HS-5 (cell line): ENCODE measurements at regions not wholly inside any gene's neighbourhood (a gene's known extent, or its start where the extent isn't known, plus 50 kb on each side); places are given as distances from the start of the nearest gene placed in this dataset.
"Not testable (repeated sequence)": the region's sequence is repeated elsewhere in the genome, so short reads cannot be mapped to it uniquely, and the experiment has no call there.

Experiments used
- DNase-seq: peaks from one replicate; pipeline ENCODE4 v3.0.0-alpha.2; 2012; ENCODE audit warnings: low read depth

DNA sequence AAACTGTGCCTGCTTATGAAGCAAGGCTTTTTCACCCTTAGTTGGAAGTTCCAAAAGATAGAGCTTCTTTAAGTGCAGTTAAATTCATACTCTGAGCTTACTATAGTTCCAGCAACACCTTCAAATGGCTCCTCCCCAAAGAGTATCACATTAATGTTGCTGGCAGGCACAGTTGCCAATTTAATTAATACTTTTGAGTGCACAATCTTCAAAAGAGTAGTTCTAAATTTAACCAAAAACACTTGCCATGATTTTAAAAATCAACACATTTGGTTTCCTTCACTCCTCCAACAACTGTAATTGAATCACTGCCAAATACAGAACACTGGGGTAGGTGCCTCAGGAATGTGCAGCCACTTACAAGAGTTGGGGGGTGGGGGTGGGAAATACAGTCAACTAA, 150.6 kb upstream of the UBE2E3 start:
- DNase-seq = no peak

DNA sequence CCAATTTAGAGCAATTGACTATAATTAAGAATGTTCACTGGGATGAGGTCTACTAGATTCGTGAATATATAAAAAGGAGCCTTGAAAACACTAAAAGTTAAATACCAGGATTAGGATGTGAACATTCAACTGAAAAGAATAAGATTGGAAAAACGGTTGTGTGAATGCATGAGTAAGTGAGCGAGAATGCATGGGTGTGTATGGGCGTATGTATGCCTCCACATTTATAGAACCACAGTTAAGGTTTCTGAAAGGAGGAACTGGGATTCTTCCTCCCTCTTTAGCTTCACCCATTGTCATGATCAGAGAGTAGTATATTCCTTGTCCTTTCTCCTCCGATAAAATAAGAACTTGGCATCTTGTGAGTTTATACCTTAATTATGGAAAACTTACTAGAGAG, 151.1 kb upstream of the UBE2E3 start:
- DNase-seq = no peak

DNA sequence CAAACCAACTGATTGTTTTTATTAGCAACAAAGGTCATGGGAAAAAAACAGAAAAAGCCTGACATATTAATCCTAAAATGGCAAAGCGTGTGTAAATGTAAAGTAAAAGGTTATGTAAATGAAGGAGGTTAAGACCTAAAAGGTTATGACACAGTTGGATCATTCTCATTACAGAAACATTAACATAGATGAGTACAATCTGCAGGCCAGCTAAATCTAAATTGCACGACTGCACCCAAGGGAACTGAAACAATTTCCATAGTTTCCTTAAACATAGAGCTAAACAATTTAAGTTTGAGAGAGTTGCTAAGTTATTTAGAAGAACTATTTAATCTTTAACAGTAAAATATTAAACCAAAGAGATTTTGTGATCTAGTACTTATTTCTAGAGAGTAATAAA, 151.6 kb upstream of the UBE2E3 start:
- no peak for DNase-seq

DNA sequence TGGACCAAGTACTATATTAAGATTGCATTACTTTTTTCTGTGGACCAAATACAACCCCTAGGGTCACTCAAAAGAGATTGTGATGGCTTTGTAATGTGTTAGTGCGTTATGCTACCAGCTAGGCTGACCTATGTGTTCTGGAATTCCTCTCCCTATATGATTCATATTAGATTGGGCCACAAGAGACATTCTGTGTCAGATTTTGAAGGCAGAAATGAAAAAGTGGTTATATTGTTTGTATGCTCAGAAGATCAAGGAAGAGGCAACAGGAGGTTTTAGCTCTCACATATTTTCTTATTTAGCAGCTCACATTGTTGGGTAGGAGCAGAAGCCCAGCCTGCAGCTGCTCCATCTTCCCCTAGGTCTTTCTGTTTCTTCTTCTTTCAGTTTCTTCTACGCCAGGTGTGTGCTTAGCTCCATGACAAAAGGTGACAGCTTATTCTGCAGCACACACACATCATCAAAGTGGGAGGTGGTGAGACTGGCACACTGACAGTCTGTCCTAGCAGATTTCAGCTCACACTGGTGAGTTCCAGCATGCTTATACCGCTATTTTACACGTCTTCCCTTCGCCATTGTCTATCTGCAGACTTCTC, 156.8 kb upstream of the UBE2E3 start:
- peak; percentile 62 for DNase-seq

DNA sequence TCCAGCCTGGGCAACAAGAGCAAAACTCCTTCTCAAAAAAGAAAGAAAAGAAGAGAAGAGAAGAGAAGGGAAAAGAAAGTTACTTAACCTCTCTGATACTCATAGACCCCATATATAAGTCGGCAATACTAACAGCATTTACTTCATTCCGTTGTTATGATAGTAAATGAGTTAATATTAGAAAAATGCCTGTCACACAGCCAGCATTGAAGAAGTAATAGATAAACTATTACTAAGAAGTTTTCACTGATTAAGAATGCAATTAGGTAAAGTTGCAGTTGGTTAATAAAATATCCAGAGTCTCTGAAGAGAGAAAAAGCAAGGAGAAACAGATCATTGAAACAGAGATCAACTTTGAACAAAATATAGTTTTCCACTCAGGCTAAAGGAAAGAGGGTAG, 161.3 kb upstream of the UBE2E3 start:
- DNase-seq = no peak

DNA sequence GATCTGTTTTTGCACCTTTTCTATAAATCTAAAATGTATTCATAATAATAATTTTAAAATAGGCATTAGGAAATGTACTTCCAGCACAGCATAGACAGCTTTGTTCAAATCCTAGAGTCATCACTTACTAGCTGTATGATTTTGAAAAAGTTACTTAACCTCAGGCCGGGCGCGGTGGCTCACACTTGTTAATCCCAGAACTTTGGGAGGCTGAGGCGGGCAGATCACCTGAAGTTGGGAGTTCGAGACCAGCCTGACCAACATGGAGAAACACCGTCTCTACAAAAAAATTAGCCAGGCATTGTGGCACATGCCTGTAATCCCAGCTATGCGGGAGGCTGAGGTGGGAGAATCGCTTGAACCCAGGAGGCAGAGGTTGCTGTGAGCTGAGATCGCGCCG, 161.7 kb upstream of the UBE2E3 start:
- DNase-seq = not testable (repeated sequence)

DNA sequence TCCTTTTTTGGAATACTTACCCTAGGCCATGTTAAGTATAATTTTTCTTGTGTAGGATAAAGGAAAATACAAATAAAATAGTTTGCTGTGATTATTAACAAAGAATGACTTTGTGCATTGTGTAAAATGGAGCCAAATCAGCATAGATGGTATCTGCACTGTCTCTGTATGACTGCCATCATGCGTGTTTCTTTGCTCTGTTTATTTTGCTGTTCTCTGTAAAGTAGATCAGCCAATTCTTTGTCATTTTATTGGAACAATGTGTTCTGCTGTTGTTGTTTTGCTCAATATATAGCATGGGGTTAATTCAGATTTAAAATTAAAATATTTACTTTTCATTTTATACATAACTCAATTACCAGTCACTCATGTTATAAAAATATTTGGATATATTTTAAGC, 181.3 kb upstream of the UBE2E3 start:
- no peak for DNase-seq

DNA sequence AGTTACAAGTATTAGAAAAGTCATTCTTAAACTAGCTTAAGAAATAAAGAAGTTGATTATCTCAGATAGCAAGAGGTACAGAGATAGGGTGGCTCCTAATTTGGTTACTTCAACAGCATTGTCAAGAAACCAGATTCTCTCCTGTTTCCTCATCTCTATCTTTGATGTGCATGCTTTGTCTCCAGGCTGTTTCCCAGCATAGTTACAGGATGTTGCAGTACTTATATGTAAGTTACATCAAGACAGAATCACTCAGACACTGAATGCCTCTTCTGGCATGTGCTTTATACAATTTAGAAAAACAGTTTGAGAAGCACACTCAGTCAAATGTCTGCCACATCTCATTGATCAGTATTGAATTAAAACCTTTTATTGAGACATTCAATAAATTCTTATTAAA, 189.5 kb upstream of the UBE2E3 start:
- DNase-seq = no peak

DNA sequence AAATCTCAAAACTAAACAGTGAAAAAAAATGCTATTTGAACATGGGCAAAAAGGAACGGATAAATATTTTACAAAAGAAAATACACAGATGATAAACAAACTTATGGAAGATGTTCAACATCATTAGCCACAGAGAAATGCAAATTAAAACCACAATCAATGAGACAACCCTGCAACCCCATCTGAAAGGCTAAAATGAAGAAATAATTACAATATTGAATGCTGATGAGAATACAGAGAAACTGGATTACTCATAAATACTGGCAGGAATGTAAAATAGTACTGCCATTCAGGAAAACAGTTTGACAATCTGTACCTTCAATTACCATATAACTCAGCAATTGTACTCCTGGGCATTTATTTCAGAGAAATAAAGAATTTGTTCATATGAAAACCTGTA, 193.1 kb upstream of the UBE2E3 start:
- DNase-seq = no peak

DNA sequence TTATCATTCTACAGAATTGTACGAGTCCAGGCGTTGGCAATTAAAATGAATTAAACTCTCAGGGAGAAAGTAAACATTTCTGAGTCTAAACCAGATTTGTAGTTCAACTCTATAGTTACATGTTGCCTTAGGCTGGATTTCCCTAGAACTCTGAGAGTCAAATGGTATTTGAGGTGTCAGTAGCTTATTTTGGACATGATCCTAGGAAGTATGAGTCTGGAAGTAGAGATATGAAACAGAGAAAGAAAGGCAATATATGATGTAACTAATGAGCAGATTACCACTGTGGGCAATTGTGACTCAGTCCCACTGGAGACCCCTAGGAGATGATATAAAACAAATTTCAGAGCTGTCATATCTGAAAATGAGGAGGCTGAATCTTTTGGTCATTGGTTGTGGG, 199.1 kb upstream of the UBE2E3 start:
- DNase-seq = no peak

DNA sequence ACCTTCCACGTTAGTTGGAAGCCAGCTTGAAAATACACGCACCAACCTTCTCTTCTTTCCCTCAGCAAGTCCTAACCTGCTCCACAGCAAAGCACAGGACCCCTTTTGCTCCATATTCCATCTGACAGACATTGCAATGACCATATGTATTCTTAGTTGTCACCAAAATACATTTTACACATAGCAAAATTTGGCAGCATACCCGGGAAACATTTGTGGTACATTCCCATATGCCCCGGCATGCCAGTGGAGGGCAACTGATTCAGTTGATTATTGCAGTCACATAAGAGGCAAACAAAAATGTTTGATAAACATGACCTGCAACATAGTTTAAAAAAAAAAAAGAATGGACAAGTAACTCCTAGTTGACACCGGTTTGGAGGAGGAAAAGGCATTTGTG, 202.1 kb upstream of the UBE2E3 start:
- no peak for DNase-seq

DNA sequence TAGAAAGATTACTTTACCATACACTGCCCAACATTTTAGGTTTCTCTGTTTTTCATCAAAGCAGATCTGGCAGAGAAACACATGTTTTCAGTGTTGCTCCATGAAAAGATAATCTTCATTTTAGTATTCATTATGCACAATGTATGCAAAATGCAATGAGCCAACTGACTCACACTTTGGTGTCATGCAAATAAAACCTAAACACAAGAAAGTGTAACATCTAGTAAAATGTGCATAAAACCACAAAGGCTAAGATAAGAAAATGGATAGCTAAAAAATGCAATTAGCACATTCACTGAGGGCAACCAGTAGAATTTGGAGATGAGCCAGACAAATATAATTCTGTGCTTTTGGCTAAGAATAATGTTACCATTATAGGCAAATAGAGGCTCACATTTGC, 203.5 kb upstream of the UBE2E3 start:
- DNase-seq = peak; percentile 2

DNA sequence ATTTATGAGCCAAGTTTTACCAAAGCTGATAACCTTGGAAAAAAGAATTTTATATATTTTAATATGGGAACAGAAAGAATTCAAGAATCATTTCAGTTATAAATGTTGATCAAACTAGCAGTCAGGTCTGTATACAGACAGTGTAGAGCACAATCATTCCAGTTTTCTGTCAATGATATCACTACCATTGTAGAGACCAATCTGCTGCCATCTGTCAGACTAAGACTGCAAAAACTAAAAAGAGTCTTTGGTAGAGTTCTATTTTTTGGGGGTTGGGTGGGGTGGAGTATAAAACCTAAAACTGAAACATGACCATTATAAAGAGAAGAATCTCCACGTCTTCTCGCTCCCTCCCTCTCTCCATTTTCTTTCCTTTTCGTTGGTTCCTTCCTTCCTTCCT, 204.7 kb upstream of the UBE2E3 start:
- no peak for DNase-seq

DNA sequence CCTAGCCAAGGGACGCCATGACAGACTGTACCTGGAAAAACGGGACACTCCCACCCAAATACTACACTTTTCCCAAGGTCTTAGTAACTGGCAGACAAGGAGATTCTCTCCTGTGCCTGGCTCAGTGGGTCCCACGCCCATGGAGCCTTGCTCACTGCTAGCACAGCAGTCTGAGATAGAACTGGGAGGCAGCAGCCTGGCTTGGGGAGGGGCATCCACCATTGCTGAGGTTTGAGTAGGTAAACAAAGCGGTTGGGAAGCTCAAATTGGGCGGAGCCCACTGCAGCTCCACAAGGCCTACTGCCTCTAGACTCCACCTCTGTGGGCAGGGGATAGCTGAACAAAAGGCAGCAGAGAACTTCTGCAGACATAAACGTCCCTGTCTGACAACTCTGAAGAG, 215.1 kb upstream of the UBE2E3 start:
- DNase-seq = not testable (repeated sequence)

DNA sequence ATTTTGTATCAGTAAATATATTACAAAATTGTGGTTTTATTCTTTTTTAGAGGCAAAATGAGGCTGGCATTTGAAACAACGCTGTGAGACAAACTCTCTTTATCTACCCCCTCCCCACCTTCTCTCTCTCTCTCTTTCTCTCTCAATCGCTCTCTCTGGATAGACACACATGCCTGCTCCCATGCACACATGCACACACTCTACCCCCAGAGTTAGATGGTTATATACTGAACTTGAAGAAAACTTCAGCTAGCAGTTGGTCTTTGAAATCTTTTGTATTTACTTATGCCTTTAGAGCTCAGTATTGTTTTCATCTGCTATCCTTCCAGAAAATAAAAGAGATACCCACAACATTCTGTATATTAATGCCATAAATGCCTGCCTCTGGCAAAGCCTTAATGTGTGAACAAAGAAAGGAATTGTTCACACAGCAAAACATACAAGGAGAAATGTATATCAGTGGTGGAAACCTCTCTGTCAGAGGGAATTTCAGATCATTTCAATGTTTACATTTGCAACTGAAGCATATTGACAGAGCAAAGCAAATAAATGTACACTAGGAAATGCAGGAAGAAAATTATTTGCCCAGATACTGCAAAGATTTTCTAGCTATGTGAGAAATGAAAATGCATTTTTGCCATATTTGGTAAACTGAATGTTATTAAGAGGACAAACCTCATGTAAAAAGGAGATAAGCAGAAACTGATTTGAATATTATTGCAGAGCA, 217.0 kb upstream of the UBE2E3 start:
- DNase-seq = no peak

DNA sequence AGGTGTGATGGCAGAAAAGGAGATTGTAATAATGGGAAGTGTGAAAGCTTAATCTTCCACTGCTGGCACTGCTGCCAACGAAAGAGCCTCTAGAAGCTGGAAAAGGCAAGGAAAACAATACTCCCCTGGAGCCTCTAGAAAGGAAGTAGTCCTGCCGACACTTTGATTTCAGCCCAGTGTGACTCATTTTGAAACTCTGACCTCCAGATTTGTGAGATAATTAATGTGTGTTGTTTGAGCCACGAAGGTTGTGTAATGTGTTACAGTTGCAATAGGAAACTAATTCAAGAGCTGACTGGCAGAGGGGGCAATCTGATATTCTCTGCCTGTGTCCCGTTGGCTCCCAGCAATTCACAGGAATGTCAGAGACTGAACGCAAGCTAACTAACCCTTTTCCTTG, 219.2 kb upstream of the UBE2E3 start:
- peak; percentile 37 for DNase-seq

DNA sequence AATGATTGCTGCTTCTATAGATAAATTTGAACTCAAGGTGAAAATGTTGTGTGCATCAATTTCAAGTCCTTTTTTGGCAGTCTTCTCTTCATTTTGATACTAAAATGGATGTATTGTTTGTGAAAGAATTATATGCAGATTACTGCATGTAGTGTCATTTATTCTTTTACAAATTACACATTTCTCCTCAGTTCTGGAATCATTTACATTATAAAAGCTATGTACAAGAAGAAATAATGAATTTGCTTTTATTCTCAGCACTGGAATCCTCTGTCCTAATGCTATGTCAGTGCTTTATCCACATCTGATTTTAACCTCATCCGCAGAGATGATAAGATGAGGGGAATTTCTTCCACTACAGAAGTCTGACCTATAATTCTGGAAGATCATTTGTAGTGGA, 220.8 kb upstream of the UBE2E3 start:
- DNase-seq = no peak

DNA sequence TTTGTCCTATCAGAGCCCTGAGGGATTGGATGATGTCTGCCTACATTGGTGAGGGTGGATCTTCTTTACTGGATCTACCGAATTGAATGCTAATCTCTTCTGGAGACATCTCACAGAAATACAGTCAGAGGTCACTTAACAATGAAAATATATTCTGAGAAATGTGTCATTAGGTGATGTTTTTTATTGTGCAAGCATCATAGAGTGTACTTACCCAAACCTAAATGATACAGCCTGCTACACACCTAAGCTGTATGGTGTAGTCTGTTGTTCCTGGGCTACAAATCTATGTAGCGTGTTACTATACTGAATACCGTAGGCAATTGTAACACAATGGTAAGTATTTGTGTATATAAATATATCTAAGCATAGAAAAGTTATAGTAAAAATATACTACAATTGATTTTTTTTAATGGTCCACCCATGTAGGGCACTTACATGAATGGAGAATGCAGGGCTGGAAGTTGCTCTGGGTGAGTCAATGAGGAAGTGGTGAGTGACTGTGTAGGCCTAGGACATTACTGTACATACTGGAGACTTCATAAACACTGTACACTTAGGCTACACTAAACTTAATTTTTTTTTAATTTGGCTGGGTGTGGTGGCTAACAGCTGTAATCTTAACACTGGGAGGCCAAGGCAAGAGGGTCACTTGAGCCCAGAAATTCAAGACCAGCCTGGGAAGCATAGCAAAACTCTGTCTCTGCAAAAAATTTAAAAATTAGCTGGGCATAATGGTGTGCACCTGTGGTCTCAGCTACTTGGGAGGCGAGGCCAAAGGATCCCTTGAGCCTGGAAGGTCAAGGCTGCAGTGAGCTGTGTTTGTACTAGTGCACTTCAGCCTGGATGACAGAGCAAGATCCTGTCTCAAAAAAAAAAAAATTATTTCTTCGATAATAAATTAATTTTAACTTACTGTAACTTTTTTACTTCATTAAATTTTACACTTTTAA, 226.3 kb upstream of the UBE2E3 start:
- peak; percentile 59 for DNase-seq

DNA sequence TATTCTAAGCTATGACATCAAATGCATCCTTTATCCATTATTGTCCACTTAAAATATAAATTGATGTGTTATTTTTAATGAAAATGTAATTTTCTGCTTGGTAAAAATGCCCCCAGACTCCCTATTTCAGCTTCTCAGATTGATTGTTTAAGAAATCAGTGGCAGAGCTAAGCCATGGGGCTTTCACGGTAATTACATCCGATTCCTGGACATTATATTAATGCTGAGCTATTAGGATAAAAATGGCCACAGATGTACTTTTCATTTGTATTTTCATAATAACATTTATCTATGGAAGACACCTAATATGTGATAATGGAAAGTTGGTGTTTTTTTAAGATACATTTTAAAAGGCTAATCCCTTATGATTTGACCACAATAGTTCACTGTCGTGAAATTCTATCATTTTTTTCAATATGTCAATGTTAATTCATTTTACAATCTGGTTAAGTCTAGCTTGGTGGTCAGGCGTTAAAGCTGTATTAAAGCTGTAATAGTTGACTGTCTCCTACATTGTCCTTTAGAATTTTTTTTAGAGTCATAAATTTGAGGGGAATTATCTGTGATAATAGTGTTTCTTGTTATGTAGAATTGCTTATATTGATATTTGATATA, 229.0 kb upstream of the UBE2E3 start:
- DNase-seq = no peak

DNA sequence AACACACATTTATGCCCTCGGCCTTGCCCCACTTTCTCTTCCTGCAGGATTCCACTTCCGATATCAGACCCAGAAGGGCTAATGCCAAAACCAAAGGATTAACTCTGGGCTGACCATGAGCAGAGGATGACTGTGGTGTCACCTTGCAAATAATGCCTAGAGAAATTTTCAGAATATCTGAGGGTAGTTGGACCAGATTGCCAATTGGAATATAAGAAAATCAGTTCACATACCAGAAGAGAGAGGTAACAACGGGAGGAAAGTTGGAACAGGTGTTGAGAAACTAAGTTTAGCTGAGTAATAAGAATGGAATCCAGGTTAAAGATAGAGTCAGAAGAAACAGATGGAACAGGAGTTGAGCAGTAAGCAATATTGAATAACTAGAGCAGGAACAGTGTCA, 232.7 kb upstream of the UBE2E3 start:
- no peak for DNase-seq

DNA sequence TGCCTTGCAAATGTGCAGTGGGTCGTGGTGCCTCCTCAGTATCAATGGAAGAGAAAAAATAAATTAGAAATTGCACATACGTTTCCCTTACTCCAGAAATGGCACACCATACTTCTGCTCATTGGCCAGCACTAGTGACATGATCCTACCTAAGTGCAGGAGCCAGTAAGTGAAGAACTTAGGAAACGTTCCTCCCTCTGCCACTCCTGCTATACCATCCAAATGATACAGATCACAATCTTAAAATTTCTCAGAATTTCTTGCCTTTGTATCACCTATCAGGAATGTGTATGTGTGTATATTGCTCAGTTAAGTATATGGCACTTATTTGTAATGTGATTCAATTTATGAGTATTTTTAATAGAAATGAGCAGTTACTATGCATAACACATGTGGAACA, 237.0 kb upstream of the UBE2E3 start:
- no peak for DNase-seq

DNA sequence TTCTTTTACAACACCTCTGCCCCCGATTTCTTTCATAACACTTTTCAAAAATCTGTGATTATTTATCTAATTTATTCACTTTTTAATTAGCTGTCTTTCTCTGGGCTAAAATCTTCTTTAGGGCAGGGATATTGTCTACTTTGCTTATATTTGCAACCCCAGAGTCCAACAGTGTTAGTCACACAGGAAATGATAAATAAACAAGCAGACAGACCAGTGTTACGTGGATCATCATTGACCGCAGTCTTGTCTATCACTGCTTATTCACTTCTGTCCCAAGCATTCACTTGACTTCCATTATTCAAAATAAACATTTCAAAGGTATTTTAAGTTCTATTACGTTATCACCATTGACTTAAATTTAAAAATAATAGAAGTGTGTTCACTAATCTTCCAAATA, 237.6 kb upstream of the UBE2E3 start:
- no peak for DNase-seq

DNA sequence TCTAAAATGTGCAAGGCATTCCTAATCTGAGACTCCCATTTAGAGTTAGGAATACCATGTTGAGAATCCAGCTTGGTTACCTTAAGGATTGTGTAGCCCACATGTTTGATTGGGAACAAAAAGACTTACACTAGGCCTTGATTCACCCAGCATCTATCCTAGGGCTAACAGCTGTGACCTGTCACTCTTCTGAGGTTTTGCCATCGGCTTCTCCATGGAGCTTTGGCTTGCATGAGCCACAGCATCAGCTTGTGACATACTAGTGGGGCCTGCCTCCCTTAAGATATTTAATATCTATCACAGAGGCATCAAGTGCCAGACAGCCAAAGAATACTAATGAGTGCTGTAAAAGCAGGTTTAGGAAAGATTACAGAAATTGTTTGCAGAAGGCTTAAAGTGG, 241.3 kb upstream of the UBE2E3 start:
- DNase-seq = no peak
